Psoas muscle (tissue), 7 donors: ENCODE measurements at regions not wholly inside any gene's neighbourhood (a gene's known extent, or its start where the extent isn't known, plus 50 kb on each side); places are given as distances from the start of the nearest gene placed in this dataset.

ENCODE experiments used
- ATAC-seq, 4 donors: fragments of 200-7000 bp; cut with Tn5 transposase; one replicate each; pipeline ENCODE4 v1.9.1; 2020; ENCODE audit warnings: moderate library complexity in 3 of 4, mild to moderate bottlenecking in 2 of 4
- DNase-seq, 2 donors: peaks; one replicate each; pipeline ENCODE4 v3.0.0-alpha.2; 2020
- H3K27ac ChIP-seq: fragments of 200-600 bp; one replicate; pipeline ENCODE4 v1.8.0; 2022
- H3K27me3 ChIP-seq, 3 donors: fragments of 200-600 bp in 1 of 3; one replicate each; pipeline versions ENCODE4 v1.6.1 to v1.8.0; 2013 to 2022; ENCODE audit warnings: low read length in 2 of 3, mild to moderate bottlenecking in 2 of 3, moderate library complexity in 1 of 3; ENCODE audit not compliant: insufficient read depth in 3 of 3
- H3K36me3 ChIP-seq, 2 donors: fragments of 200-600 bp in 1 of 2; one replicate each; pipeline versions ENCODE4 v1.6.1 to v1.8.0; 2013 to 2022; ENCODE audit warnings: low read depth in 1 of 2, mild to moderate bottlenecking in 1 of 2, moderate library complexity in 1 of 2; ENCODE audit not compliant: insufficient read depth in 1 of 2
- H3K4me1 ChIP-seq: fragments of 200-600 bp; one replicate; pipeline ENCODE4 v1.8.0; 2022
- H3K4me3 ChIP-seq: fragments of 200-600 bp; one replicate; pipeline ENCODE4 v1.8.0; 2022; ENCODE audit warnings: mild to moderate bottlenecking
- H3K9me3 ChIP-seq: fragments of 200-600 bp; one replicate; pipeline ENCODE4 v1.8.0; 2022
- WGBS, 3 donors: extraction: QIAGEN DNeasy Blood & Tissue Kit; methylation state at CpG; one replicate each; pipeline versions ENCODE4 v1.1.6 to v1.1.7; 2013; 5-methylcytosine and 5-hydroxymethylcytosine counted together
- intact Hi-C, 2 donors: fragments of 100-400 bp; cut with DNase I; formaldehyde crosslinking; loops; one replicate each; pipeline versions ENCODE4 v1.11.0 to v1.14.2; 2022
- TF ChIP-seq, protein P1 (sequence below): fragments of 200-600 bp; IDR thresholded peaks from one replicate; pipeline ENCODE4 v1.8.0; 2022; ENCODE audit warnings: antibody characterized with exemption
- donor health status: healthy with polysubstance abuse.
- donor health status: DM: no; HTN: no; CAD: no; lungs with moderate emphysema.
- donor health status: Bipolar disorder and iron deficiency.
- donor health status: healthy.
- donor health status: DM: yes; HTN: yes; CAD: no.
- donor health status: DM: no; HTN: no; CAD: no.
- donor health status: DM: yes; HTN: yes; CAD: no.

DNA sequence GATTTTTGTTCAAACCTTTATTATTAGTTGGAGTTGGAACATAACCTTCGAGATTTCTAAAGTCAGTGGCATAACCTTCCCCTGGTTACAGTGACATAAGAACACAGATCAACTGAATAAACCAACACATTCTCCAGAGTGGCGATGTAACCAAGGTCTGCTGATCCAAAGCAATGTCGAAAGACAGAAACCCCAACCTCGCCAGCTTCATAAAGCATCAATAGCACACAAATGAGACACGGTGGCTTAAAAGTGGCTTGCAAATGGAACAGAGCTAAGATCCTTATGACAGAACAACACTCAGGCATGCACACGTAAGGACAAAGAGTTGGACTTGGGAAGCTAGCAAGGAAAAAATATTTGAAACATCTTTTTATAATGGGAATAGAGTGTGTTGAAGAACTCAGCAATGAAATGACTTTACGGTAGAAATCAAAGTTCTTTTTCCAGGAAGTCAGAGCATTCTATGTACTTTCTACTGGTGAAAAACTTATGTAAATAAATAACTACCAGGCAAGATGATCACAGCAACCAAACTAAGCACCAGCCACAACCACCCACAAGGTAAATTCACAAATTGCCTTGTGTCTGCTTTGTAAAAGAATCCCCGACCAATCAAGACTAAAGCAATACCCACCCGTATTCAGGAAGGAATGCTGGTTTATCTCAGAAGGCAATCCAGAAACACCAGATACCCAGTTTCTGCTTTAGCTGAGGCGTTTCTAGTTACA, 61.0 kb upstream of the NHSL1 start:
- no peaks in the 10 kb centered on the region for H3K36me3 ChIP-seq
- TF ChIP-seq, protein P1, sequence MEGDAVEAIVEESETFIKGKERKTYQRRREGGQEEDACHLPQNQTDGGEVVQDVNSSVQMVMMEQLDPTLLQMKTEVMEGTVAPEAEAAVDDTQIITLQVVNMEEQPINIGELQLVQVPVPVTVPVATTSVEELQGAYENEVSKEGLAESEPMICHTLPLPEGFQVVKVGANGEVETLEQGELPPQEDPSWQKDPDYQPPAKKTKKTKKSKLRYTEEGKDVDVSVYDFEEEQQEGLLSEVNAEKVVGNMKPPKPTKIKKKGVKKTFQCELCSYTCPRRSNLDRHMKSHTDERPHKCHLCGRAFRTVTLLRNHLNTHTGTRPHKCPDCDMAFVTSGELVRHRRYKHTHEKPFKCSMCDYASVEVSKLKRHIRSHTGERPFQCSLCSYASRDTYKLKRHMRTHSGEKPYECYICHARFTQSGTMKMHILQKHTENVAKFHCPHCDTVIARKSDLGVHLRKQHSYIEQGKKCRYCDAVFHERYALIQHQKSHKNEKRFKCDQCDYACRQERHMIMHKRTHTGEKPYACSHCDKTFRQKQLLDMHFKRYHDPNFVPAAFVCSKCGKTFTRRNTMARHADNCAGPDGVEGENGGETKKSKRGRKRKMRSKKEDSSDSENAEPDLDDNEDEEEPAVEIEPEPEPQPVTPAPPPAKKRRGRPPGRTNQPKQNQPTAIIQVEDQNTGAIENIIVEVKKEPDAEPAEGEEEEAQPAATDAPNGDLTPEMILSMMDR, result no peak
- peaks cover 4% of the 10 kb centered on the region for H3K4me1 ChIP-seq
- no peaks in the 10 kb centered on the region for H3K9me3 ChIP-seq
- WGBS, 3 donors, result 67 to 73% (median 70%) methylated on average over 10 of the region's 10 CpGs
- no peak for ATAC-seq
- intact Hi-C loops, result no loop called here
- no peak overlapping the region for H3K4me3 ChIP-seq
- no peak overlapping the region for H3K27ac ChIP-seq
- H3K27me3 ChIP-seq, result no peaks in the 10 kb centered on the region
- no peak for DNase-seq

DNA sequence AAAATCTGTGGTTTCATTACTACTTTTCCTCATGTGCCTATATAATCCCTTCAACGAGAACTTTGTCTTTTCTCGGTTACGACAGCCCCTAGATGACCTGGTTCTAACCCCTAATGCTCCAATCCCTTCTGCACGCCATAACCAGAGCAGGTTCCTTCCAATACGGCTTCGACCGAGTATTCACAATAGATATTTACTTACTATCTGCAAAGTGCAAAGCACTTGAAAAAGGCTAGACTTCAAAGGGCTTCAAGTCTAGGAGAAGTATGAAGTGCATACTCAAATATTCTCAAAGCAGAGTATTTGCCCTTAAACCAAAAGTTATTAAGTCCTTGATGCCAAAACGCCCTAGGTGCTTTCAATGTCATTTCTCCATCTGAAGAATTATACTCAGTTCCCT, 63.4 kb upstream of the NHSL1 start:
- no peak for ATAC-seq
- intact Hi-C loops, result no loop called here
- 92 to 95% (median 94%) methylated on average over 8 of the region's 8 CpGs for WGBS, 3 donors

DNA sequence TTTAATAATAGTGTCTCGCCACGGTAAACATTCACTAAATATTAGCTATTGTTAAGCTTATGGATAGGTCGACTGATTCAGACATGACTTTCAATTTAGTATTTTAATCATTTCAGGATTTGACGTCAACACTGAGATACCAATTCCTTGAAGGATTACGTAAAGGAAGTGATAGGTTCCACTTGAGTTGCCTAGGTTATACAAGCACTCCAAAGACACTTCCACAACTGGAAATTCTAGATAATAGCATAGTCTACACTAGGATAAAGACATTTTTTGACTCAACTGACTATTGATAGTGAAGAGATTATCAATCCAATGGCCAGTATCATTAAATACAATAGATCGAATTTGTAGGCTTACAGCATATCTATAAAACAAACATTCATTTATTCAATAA, 63.9 kb upstream of the NHSL1 start:
- H3K4me3 ChIP-seq, result no peak overlapping the region
- H3K9me3 ChIP-seq, result no peaks in the 10 kb centered on the region
- WGBS, 3 donors, result 94 to 98% (median 95%) methylated on average over 6 of the region's 6 CpGs
- H3K4me1 ChIP-seq, result no peaks in the 10 kb centered on the region
- TF ChIP-seq, protein P1, result no peak
- intact Hi-C loops, result no loop called here
- H3K36me3 ChIP-seq, result no peaks in the 10 kb centered on the region
- H3K27ac ChIP-seq, result no peak overlapping the region
- H3K27me3 ChIP-seq, result no peaks in the 10 kb centered on the region
- DNase-seq (no peak), ATAC-seq (no peak)

More for the DNA sequence above, 63.4 kb upstream of the NHSL1 start:
- no peaks in the 10 kb centered on the region for H3K36me3 ChIP-seq
- DNase-seq, result no peak
- no peaks in the 10 kb centered on the region for H3K27me3 ChIP-seq
- TF ChIP-seq, protein P1, result no peak
- H3K4me3 ChIP-seq, result no peak overlapping the region
- no peaks in the 10 kb centered on the region for H3K9me3 ChIP-seq
- H3K4me1 ChIP-seq, result no peaks in the 10 kb centered on the region
- H3K27ac ChIP-seq, result no peak overlapping the region

DNA sequence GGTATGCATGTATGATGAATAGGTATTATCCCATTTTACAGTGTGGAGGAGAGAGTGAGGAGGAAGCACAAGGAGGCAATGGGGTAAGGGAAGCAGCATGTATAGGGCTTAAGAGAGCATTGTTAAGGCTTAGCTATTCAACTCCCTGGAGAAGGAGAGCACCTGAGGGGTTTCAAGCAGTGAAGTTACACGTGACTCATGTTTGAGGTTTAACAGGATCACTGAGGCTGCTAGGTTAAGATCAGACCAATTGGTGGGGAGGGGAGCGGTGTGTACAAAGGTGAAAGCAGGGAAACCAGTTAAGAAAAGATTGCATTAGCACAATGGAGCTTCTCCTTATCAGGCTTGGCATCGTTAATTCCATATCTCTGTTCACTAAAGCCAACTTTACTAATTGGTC, 64.4 kb upstream of the NHSL1 start:
- intact Hi-C loops, result no loop called here
- Histone ChIP-seq H3K4me3 (no peak overlapping the region), H3K4me1 (no peaks in the 10 kb centered on the region), H3K27me3 (no peaks in the 10 kb centered on the region), H3K36me3 (no peaks in the 10 kb centered on the region), H3K27ac (no peak overlapping the region), H3K9me3 (no peaks in the 10 kb centered on the region)
- 93 to 97% (median 94%) methylated on average over 3 of the region's 3 CpGs for WGBS, 3 donors
- no peak for ATAC-seq
- DNase-seq, result no peak
- TF ChIP-seq, protein P1, result no peak

DNA sequence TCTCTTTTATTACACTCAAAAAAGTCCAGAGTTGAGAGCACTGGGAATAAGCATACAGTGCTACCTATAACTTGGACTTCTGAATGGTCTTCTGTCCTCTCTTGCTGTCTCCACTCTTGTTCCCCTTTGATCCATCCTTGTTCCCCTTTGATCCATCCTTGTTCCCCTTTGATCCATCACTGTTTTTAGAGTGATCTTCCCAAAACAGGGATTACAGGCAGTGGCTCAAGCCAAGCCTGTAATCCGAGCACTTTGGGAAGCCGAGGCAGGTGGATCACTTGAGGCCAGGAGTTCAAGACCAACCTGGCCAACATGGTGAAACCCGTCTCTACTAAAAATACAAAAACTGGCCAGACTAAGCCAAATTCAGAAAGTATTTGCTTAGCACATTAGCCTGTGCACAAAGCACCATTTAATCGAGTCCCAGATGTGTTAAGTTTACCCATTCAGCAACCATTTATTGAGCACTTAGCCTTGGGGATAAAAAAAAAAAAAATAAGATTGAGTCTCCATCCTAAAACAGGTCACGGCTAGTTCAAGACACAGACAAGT, 65.0 kb upstream of the NHSL1 start:
- Histone ChIP-seq H3K4me3 (no peak overlapping the region), H3K4me1 (no peaks in the 10 kb centered on the region), H3K9me3 (no peaks in the 10 kb centered on the region), H3K36me3 (no peaks in the 10 kb centered on the region), H3K27me3 (no peaks in the 10 kb centered on the region), H3K27ac (no peak overlapping the region)
- TF ChIP-seq, protein P1, result no peak
- intact Hi-C loops, result no loop called here
- 86 to 93% (median 89%) methylated on average over 5 of the region's 5 CpGs for WGBS, 3 donors
- no peak for DNase-seq
- no peak for ATAC-seq
